Gastroesophageal sphincter (tissue), 3 donors: ENCODE measurements at regions not wholly inside any gene's neighbourhood (a gene's known extent, or its start where the extent isn't known, plus 50 kb on each side); places are given as distances from the start of the nearest gene placed in this dataset.

Experiments
- CTCF ChIP-seq, 4 experiments: fragments of 200-600 bp in 2 of 4; fragments of 450-650 bp in 2 of 4; sonication (generic) in 1 of 4; IDR thresholded peaks; one replicate each; pipeline ENCODE4 v1.5.1; 2017 to 2019; ENCODE audit warnings: antibody characterized with exemption in 4 of 4, mild to moderate bottlenecking in 2 of 4, moderate library complexity in 2 of 4
- EP300 ChIP-seq: sonication (generic); formaldehyde crosslinking; IDR thresholded peaks from one replicate; pipeline ENCODE4 v1.6.1; 2017; ENCODE audit warnings: antibody characterized with exemption, mild to moderate bottlenecking

- TF ChIP-seq CTCF (IDR thresholded peaks at IDR 0.05) (no peak), EP300 (no peak)
These were observed 183.0 kb upstream of the CDH9 start for GRCh38 chr5:27221410-27221809.
